ENCODE measurements at regions not wholly inside any gene's neighbourhood (a gene's known extent, or its start where the extent isn't known, plus 50 kb on each side); places are given as distances from the start of the nearest gene placed in this dataset.
A peak's percentile ranks its signal among the peaks of the same experiment; 100 is the strongest.

GRCh38 chr3:88586121-88586640, 436.4 kb downstream of the C3orf38 start:
- no peaks in the 10 kb centered on the region for H3K4me1 ChIP-seq
- no peaks in the 10 kb centered on the region for H3K9me3 ChIP-seq
- intact Hi-C loops (cut with DNase I; ENCODE audit: low total_unique reads), result no loop called here
- H3K27me3 ChIP-seq, result no peaks in the 10 kb centered on the region
- H3K27ac ChIP-seq, result no peak overlapping the region
- TF ChIP-seq EP300 (IDR thresholded peaks at IDR 0.05) (no peak), POLR2A (IDR thresholded peaks at IDR 0.05) (no peak), POLR2AphosphoS5 (IDR thresholded peaks at IDR 0.05) (no peak)
- TF ChIP-seq, protein P1, sequence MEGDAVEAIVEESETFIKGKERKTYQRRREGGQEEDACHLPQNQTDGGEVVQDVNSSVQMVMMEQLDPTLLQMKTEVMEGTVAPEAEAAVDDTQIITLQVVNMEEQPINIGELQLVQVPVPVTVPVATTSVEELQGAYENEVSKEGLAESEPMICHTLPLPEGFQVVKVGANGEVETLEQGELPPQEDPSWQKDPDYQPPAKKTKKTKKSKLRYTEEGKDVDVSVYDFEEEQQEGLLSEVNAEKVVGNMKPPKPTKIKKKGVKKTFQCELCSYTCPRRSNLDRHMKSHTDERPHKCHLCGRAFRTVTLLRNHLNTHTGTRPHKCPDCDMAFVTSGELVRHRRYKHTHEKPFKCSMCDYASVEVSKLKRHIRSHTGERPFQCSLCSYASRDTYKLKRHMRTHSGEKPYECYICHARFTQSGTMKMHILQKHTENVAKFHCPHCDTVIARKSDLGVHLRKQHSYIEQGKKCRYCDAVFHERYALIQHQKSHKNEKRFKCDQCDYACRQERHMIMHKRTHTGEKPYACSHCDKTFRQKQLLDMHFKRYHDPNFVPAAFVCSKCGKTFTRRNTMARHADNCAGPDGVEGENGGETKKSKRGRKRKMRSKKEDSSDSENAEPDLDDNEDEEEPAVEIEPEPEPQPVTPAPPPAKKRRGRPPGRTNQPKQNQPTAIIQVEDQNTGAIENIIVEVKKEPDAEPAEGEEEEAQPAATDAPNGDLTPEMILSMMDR (IDR thresholded peaks at IDR 0.05), result no peak
- no peak overlapping the region for H3K4me3 ChIP-seq
- 80 to 87% (median 84%) methylated on average over 2 of the region's 2 CpGs for WGBS, 5 donors
- no peak for DNase-seq
- H3K36me3 ChIP-seq, result no peaks in the 10 kb centered on the region

GRCh38 chr3:88589138-88589537, 439.4 kb downstream of the C3orf38 start:
- Histone ChIP-seq H3K4me3 (no peak overlapping the region), H3K9me3 (no peaks in the 10 kb centered on the region), H3K27me3 (no peaks in the 10 kb centered on the region), H3K4me1 (no peaks in the 10 kb centered on the region), H3K36me3 (no peaks in the 10 kb centered on the region), H3K27ac (no peak overlapping the region)
- intact Hi-C loops (cut with DNase I; ENCODE audit: low total_unique reads), result no loop called here
- TF ChIP-seq, protein P1 (IDR thresholded peaks at IDR 0.05), result no peak
- no peak for TF ChIP-seq EP300 (IDR thresholded peaks at IDR 0.05)
- no peak for TF ChIP-seq POLR2AphosphoS5 (IDR thresholded peaks at IDR 0.05)
- TF ChIP-seq POLR2A (IDR thresholded peaks at IDR 0.05), result no peak
- DNase-seq, result peak in 1 of 2 donors; percentile 44
- whole genome bisulfite sequencing, 5 donors, result 85 to 90% (median 90%) methylated on average over 2 of the region's 2 CpGs

GRCh38 chr3:88595026-88595425, 445.3 kb downstream of the C3orf38 start:
- intact Hi-C loops (cut with DNase I; ENCODE audit: low total_unique reads), result no loop called here
- peaks cover 0 to 7% (median 0%) of the 10 kb centered on the region in 4 donors for H3K9me3 ChIP-seq
- no peak for TF ChIP-seq POLR2A (IDR thresholded peaks at IDR 0.05)
- no peak for TF ChIP-seq EP300 (IDR thresholded peaks at IDR 0.05)
- H3K36me3 ChIP-seq, result no peaks in the 10 kb centered on the region
- H3K4me3 ChIP-seq, result no peak overlapping the region
- no peaks in the 10 kb centered on the region for H3K4me1 ChIP-seq
- WGBS, 5 donors, result 15 to 41% (median 27%) methylated on average over 1 of the region's 1 CpG
- DNase-seq, result peak in 1 of 2 donors; percentile 13
- no peak overlapping the region for H3K27ac ChIP-seq
- no peaks in the 10 kb centered on the region for H3K27me3 ChIP-seq

DNA sequence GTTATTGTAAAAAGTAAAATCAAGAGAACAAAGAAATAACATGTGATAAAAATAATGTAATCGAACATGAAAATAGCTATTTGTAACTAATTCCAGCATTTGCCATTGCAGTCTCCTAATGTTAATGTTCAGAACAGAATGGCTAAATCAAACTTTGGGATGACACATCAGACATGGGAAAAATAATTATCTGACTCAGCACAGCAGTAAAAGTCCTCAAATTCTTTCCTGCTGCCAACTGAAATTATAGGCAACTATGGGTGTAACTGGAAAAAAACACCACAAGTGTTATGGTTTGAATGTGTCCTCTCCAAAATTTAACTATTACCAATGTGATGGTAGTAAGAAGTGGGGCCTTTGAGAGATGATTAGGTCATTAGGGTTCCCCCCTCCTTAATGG, 446.7 kb downstream of the C3orf38 start:
- TF ChIP-seq EP300 (IDR thresholded peaks at IDR 0.05) (no peak), POLR2A (IDR thresholded peaks at IDR 0.05) (no peak), POLR2AphosphoS5 (IDR thresholded peaks at IDR 0.05) (no peak)
- TF ChIP-seq, protein P1 (IDR thresholded peaks at IDR 0.05), result no peak
- intact Hi-C loops (cut with DNase I; ENCODE audit: low total_unique reads), result no loop called here
- no peak for DNase-seq
- Histone ChIP-seq H3K27me3 (no peaks in the 10 kb centered on the region), H3K9me3 (peaks cover 0 to 7% (median 0%) of the 10 kb centered on the region in 4 donors), H3K36me3 (no peaks in the 10 kb centered on the region), H3K4me3 (no peak overlapping the region), H3K27ac (no peak overlapping the region), H3K4me1 (no peaks in the 10 kb centered on the region)
- 80 to 94% (median 88%) methylated on average over 1 of the region's 1 CpG for WGBS, 5 donors

DNA sequence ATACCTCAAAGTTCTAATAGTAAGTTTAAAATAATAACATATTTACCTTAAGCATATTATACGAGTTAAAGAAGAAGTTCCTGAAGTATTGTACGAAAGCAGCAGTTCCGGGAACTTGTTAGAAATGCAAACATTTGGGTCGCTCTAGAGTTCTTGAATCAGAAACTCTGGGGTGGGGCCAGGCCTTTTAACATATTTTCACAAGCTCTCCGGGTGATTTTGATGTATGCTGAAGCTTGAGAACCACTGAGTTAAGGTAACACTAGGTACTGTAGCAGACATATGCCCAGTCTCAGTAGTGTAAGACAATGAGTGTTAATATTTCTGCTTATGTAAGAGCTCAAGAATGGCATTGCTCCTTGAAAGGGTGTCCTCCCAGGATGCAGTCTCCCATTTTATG, 461.1 kb downstream of the C3orf38 start:
- Histone ChIP-seq H3K4me1 (no peaks in the 10 kb centered on the region), H3K4me3 (no peak overlapping the region), H3K27me3 (no peaks in the 10 kb centered on the region), H3K27ac (no peak overlapping the region), H3K36me3 (no peaks in the 10 kb centered on the region), H3K9me3 (no peaks in the 10 kb centered on the region)
- WGBS, 5 donors, result 38 to 72% (median 62%) methylated on average over 5 of the region's 5 CpGs
- DNase-seq, result no peak
- TF ChIP-seq, protein P1 (IDR thresholded peaks at IDR 0.05), result no peak
- no peak for TF ChIP-seq POLR2AphosphoS5 (IDR thresholded peaks at IDR 0.05)
- TF ChIP-seq POLR2A (IDR thresholded peaks at IDR 0.05), result no peak
- intact Hi-C loops (cut with DNase I; ENCODE audit: low total_unique reads), result no loop called here

Data from stomach (tissue), 8 donors.